ENCODE measurements at regions not wholly inside any gene's neighbourhood (a gene's known extent, or its start where the extent isn't known, plus 50 kb on each side); places are given as distances from the start of the nearest gene placed in this dataset.

DNA sequence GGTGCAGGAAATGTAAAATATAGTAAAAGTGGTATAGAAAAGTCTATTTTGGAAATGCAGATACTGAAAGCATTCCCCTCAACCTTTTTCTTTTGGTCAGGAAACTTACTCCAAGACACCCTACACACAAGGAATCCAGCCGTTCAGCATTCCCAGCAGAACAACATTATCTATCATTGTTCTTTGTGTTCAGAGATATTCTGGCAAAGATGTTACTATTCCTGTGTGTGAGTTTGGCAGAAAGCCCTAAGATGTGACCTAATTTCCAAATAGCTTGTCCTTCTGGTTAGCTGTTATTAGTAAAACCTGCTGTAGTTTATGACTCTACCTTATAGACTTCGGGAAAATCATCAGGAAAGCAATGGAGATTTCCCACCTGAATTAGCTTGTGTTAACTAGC is 78.1 kb upstream of the PELI1 start:
- DNase-seq: no peak

DNA sequence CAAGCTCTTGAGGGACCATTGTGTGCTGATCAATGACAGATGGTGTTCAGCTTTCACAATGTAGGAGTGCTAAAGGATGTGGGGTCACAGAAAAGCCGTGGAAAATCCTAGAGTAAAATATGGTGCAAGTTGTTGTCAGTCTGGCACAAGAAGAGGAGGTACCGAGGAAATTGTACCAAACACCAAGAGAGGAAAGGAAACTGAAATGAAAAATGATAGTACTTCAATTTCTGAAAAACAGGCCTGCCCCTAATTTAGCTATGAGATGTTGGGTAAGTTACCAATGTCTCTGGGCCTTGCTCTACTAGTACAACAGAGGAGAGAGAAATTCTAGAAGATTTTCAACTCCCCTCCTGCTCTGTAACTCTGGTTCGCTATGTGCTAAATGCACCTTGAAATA is 78.8 kb upstream of the PELI1 start:
- no peak for DNase-seq

DNA sequence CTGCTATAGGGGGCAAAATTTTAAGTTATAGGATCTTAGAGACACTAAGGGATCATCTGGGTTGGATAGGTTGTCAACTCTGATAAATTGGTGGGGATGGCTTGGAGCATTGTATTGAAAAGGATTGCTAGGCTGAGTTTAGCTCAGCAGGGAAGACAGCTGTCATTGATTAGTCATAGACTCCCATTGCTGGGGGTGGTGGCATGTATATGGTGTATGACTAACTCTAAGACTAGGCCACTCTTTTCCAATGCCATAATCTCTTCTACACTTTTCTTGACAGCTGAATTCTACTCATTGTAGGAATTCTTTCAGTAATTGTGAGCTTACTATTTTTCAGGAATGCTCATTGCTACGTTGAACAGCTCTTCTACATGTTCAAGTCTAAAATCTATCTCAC is 81.3 kb upstream of the PELI1 start:
- no peak for DNase-seq

DNA sequence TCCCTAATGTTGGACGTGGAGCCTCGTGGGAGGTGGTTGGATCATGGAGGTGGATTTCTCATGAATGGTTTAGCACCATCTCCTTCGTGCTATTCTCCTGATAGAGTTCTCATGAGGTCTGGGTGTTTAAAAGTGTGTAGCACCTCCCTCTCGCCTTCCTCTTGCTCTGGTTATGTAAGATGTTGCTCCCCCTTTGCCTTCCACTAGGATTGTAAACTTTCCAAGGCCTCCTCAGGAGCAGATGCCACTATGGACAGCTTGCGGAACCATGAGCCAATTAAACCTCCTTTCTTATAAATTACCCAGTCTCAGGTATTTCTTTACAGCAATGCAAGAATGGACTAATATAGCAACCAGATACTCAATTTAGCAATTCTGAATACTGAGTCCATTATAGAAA is 82.4 kb upstream of the PELI1 start:
- DNase-seq: no peak

DNA sequence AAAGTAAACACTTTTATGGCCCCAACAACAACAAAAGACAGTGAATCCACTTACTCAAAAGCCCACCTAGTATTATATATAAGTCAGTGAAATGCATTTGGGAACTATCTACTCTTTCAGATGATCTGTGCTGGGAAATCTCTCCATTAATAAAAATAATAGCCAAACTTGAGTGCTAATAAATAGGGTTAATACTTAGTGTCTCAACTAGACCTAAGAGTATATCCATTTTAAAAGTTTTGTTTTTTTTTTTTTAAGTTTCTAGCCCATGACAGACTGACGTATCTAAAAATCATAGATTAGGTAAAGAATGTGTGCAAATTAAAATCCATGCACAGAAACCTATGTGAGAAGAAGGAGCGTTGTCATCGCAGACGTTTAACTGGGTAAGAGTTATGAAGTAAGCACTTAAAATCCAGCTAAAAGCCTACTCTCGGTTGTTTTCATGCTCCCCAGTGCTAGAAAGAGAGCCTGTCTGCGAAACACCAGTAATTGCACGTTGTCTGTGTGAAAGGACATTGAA is 83.4 kb upstream of the PELI1 start:
- no peak for DNase-seq

DNA sequence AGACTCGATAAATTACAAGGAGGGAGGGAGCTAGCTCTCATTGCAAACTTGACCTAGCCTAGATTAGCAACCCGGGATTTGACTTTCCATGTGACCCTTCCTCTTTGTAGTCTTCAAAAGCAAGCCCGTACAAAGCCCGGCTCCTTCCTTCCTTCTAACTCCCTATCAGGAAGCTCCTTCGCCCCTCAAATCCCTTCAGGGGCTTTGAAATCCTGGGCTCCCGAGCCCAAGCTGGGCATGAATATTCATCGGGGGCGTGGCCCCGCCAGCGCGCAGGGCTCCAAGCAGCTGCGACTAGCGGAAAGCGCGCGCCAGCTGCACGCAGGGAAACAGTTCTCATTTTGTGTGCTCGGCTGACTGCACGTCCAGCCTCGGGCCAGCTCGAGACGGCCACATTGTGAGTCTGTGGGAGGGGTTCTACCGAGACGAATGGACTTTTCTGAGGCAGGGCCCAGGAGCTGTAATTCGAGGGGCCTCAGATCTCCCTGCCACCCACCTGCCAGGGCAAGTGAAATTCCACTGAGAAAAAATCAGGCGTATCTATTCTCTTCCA is 84.0 kb upstream of the PELI1 start:
- peak; percentile 88 to 96 for DNase-seq

DNA sequence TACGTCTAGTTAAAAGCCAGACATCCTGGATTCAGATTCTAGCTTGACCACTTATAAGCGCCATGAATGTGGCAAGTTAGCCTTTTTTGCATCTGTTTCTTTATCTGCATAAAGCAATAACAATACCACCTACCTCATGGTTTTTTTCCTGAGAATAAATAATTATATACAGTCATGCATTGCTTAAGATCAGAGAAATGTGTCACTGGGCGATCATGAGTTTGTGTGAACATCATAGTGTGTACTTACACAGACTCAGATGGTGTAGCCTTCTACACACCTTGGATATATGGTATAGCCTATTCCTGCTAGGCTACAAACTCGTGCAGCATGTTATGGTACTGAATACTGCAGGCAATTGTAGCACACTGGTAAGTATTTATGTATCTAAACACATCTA is 84.7 kb upstream of the PELI1 start:
- DNase-seq: no peak

DNA sequence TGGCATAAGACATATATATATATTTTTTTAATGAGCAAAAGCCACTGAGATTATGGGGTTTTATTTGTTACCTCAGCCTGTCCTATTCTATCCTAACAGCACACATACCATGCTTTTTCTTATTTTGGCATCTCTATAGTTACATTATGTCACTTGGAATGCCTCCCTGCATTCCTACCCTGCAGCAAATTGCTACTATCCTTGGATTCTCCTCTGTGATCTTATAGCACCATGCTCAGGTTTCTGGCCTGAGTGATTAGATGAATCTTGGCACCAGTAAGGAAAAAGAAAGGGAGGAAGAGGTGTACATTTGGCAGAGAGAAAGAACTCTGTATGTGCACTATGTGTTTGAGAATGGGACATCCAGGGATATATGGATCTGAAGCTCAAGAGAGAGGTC is 86.3 kb upstream of the PELI1 start:
- no peak for DNase-seq

DNA sequence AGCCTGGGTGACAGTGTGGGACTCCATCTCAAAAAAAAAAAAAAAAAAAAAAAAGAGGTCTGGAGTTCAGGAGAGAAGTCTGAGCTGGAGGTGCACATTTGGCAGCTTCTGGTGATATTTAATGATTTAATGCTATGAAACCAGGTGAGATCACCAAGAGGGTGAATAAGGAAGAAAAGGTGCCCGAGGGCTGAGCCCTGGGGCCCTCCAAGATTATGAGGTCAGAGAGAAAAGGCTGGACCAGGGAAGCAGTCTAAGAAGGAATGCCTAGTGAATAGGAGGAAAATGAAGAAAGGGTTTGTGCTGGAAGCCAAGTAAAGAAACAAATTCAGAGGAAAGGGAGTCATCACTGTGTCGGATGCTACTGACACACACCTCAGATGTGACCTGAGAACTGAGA is 88.0 kb upstream of the PELI1 start:
- DNase-seq: no peak

DNA sequence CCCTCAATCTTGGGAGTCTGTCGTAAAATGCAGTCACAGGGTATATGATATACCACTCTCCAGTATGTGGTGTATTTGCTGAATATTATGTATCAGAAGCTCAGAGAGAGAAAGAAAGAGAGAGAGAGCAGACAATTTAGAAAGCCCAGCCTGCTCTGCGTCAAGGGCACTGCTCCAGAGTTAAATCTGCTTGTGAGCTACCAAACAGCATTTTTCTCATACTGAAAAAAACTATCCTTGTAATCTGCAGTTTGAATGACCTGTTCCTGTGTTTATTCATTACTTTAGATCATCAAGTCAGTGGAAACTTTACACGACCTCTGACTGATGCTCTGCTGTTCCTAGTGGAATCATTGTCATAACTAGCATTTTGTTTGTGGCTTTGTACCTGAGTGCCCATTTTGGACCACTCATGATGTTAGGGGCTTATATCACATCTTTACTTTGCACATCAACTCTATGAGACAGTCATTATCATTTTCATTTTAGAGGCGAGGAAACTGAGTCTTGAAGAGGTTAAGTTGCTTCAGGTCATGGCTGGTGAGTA is 89.2 kb upstream of the PELI1 start:
- no peak for DNase-seq

DNA sequence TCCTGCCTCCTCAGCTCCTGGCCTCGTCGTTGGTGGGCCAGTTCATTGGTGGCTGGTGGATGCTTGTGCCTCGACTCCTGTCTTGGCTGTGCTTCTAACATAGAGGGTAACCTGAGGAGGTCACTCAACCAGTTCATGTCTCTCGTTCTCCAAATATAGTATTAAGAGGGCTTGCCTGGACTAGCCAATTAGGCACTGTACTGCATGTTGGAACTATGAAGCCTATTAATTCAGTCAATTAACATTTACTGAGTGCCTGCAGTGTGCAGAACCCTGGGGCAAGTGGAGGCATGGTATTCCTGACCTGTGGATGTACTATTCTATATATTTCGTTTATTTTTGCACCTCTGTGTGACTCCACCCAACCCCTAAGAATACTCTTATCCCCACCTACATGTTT is 89.9 kb upstream of the PELI1 start:
- DNase-seq: no peak

DNA sequence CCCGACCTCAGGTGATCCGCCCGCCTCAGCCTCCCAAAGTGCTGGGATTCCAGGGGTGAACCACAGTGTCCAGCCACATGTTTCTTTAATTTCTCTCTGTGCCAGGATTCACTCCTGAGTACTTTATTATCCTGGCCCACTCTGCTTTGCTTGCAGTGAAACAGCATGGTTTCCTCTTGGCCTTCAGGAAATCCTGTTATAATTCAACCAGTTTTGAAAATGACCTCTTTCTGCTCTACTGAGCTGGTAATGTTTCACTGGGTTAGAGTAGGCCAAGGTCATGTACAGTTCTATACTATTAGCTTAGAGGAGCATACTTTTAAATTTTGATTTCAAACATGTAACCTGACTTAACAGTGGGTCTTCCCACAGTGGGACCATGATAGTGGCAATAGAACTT is 90.6 kb upstream of the PELI1 start:
- DNase-seq: no peak

DNA sequence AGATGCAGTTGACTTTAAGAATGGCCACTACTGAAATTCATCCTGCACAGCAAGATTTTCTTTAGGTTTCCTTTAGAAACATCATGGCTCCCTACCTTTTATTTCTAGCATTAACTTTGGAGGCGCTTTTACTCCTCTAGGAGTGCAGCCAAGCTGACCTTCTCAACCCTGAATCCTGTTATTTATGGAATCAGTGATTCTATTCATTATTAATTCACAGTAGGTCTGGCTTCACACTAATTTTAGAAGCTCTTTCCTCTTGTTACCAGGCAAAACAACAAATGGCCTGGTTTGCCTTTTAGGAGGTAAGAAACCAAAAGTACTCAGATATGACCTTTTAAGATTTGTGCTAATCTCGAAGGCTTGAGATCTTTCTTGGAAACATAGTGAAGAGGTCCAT is 93.0 kb upstream of the PELI1 start:
- no peak for DNase-seq

DNA sequence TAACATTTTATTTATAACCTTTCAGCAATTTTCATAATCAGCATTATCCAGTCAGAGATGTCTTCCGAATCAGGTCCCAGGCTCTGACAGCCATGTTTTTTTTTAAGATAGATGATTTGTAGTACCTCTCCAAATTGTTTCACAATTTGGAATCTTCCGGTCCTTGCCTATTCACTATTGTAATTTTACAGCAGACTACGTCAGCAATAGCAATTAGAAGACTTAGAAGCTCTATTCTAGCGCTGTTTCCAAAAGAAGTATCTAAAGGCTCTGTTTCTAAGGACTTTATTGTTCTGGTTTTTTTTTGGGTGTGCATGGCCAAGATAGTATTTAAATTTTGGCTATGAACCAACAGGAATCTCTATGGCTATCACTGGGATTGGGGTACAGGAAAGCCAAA is 94.6 kb upstream of the PELI1 start:
- no peak for DNase-seq

DNA sequence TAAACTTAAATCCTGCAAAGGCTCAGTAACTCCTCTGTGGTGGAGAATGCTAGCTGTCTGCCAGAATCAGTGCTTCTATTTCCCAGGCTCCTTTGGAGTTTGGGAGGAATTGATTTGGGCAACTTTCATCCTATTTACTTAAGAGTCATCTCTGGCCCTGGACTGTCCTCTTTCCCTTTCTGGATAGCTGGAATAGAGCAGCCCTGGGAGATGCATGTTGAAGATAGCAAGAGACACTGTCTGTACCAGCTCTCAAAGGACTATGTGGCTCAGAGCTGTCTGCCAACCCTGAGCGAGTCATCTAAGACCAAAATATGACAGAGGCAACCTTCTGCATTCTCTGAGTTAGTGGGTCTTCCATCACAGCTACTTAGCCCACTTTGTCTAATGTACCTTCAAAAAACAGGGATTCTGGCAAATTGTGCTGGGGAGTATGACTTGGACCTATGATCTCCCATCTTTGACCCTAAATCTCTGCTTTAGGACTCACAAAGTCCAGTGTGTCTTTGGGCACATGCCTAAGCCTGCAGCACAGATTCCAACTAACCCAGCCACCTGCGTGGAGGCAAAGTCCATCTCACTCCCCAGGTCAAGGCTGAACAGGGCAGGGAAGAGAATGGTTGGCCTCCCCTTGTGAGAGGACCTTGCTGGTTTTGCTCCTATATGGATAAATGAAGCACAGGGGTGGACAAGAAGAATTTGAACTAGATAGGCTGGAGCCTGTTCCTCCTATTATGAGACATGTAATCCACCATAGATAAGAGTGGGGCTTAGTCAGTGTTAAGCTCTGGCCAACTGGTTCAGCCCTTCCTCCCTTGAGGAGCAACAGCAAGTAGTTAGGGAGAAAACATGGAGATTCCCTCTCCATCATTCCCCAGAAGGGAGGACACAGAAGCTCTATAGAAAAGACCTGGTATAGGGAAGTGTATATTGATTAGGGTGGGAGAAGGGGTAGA is 99.1 kb upstream of the PELI1 start:
- no peak for DNase-seq

DNA sequence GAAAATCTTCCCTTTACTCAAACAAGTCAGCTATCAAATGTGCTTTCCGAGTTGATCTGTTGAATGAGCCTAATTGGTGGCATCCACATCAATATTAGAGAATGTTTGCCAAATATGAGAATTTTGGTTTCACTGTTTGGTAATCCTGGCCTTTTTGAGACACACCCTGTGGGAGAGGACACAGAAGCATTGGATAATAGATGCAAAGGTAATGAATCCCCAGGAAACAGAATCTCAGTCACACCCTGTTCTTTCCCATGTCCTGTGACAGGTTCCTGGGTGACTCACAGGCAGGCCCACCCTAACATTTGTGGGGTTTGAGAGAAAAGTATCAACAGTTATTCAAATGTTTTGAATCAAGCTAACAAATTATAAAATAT is 99.8 kb upstream of the PELI1 start:
- DNase-seq: no peak

DNA sequence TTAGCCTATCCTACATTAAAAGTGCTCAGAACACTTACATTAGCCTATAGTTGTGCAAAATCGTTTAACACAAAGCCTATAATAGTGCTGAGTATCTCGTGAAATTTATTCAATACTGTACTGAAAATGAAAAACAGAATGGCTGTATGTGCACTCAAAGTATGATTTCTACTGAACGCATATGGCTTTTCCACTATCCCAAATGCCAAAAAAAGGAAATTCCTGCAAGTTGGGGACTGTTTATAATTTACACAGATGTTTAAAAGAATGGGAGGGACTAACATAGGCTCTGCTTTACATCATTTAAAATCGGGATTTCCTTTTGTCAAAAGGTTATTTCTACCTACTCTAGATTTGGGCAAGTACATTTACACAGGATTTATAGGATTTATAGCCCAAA is 101.4 kb upstream of the PELI1 start:
- no peak for DNase-seq

DNA sequence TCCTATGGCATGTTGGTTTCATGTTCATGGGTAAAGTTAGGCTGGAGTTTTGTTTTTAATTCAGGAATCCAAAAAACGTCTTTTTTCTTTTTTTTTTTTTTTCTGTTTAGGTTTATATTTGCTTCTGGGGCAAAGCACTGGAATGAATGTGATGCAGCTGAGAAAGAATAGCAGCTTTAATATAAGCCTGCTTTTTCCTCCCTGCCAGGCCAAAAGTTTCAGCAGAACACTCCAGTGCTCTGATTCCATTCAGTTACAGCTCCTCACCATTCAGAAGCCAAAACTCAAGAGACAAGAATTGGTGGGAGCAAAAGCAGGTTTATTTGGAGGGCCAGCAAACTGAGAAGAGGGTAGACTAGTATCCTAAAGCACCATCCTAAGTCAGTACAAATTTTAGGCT is 102.7 kb upstream of the PELI1 start:
- DNase-seq: no peak

DNA sequence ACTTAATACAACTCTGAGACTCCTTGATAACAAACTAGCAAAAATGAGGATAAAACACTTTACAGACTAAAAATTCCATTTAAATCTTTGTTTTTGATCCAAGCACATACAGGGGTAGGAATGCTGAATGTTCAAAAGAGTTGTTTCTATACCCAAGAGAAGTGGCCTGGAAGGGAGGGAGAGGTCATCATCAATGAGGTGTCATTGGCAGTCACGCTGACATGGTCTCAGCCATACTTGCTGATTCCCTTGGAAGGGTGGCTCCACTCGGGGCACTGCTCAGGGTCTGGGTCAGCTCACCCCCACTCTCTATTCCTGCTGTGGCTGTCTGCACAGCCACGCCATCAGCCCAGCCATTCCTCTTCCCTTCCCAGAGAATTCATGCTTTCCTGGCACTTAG is 105.2 kb upstream of the PELI1 start:
- DNase-seq: no peak

DNA sequence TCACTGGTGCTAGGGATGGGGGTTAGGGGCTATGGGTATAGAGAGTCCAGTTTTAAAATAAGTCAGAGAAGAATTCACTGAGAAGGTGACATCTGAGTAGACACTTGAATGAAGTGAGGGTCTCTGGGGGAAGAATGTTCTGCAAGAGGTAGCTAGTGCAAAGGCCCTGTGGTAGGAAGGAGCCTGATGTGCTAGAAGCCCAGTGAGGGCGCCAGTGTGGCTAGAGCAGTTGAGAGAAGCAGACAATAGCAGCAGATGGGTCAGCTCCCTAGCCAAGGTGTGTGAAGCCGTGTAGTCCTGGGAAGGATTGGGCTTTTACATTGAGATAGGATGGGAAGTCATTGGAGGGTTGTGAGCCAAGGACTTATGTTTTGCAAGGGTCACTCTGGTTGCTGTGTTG is 105.8 kb upstream of the PELI1 start:
- no peak for DNase-seq

DNA sequence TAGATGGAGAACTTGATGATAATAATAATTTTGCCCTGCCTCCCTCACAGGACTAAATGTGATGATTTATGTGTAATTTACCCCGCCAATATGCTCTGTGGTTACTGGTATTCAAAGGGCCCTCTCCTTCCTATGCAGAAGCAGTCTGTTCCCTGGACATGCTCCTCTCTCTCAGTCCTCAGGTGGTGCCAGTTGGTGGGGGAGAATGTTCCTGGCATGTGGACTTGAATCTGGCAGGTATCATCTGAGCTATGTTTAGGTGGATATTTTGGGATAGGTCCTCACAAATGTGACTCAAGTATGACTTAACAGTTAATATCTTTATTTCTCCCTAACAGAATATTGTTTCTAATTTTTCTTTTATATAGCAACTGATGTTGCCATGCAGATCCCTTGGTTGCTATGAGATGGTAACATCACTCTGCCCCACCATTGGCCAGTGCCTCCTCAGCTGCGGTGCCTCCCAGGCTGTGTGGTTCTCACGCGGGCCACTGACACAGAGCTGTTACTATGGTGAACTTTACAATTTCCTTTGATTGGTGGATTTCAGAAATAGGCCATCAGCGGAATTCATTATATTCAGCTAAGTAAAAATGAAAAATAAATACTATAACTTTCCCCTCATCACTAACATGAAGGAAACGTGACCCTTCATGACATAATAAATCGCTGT is 106.7 kb upstream of the PELI1 start:
- DNase-seq: no peak

DNA sequence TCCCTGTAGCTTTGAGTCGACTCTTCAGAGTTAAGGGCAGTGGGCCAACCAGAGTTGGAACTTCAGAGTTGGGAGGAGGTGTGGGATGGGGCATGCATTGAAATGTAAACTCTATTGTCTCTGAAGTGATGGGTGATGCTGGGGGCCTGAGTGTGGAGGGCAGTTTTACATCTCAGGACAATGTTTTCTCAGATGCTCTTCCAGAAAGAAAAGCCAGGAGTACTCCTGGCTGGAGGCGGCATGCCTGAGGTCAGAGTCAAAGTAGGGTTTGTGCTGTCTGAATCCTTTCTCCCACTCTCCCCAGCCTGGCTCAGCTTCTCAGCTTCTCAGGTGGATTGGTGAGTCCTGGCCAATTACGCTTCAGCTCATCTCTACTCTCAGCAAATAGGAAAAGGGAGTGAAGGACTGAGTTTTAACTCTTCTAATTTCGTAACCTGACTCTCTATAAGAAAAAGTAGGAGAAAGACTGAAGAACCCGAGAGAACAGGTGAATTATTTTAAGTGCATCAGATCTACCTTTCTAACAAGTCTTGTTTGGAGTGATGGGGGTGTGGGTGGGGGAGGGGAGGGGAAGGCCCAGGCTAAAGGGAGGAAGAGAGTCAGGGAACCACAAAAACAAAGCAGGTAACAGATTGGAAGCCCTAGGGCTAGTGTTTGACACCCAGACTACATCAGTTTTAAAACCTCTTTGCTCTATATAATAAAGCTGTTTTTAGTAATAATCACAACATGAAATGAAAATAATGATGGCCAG is 107.5 kb upstream of the PELI1 start:
- no peak for DNase-seq

Measured in NCI-H2081 (cell line).